DMS114 treated with DMSO at 0.1 percent for 48 hours (cell line): ENCODE measurements at regions not wholly inside any gene's neighbourhood (a gene's known extent, or its start where the extent isn't known, plus 50 kb on each side); places are given as distances from the start of the nearest gene placed in this dataset.
"Not testable (repeated sequence)": the region's sequence is repeated elsewhere in the genome, so short reads cannot be mapped to it uniquely, and the experiment has no call there.

Source experiments
- DNase-seq: peaks from one replicate; lab custom pipeline; 2025; ENCODE audit not compliant: unreplicated experiment; lab: John Stamatoyannopoulos, UW

DNA sequence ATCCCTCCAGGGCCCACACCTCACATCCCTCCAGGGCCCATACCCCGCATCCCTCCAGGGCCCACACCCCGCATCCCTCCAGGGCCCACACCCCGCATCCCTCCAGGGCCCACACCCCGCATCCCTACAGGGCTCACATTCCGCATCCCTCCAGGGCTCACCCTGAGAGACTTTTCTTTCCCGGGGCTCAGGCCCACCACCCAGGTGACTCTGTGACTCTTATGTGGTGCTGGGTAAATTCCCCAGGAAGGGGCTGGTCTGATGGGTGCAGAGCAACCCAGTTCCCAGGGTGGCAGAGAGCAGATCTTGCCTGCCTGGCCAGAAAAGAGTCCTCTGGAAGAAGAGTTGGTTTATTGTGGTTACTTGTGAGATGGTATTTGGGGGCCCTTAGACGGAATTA is 290.7 kb downstream of the TCERG1L start:
- no peak for DNase-seq

DNA sequence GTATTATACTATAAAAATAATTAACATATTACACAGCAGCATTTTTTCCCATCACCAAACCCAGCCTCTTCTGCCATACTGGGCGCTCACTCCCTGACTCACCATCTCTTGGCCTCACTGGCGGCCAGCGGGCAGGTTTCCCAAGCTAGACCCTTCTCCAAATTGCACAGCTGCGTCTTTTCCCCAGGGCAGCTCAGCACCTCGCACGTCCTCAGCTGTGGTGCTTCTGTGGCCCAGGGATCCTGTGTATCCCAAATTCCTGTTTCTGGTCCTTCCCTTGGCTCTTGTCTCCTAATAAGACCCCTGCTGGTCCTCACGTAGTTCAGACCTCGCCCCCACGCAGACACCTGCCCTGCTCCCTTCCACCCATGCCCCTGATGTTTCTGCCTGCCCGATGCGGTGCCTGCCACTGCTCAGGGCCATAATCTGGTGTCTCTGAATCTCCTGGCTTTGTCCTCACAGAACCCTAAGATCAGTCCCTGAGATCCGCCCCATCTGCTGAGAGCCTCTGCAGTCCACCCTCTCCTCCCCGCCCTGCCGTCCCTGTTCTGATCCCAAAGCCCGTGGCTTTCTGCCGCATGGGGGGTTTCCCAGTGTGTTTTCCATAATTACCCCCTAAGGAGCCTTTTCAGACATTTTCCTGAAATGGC is 290.1 kb downstream of the TCERG1L start:
- DNase-seq = no peak

DNA sequence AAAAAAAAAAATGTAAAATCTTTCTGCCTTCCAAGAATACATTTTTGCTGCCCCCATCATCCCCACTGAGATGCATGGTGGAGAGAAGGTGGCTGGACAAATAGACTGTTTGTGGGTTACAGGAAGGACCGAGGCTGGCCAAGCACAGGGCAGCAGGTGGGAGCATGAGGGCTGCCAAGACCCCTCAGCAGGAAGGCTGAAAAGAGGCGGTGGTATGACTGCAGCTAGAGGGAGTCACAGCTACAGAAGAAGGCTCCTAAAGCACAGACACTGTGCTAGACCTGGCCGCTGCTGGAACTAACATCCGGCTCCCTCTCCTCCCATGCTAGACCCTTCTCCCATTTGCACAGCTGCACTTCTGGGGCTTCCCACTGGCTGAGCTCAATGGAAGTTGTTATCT is 289.6 kb downstream of the TCERG1L start:
- DNase-seq = no peak

DNA sequence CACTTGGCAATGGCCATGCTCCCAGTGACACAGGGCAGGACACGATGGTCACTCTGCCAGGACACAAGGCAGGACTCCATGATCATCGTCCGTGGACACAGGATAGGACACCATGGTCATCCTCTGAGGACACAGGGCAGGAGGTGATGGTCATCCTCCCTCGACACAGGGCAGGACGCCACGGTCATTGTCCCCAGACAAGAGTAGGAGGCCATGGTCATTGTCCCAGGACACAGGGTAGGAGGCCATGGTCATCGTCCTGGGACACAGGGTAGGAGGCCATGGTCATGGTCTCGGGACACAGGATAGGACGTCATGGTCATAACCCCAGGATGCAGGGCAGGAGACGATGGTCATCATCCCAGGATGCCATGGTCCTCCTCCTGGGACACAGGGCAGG is 289.2 kb downstream of the TCERG1L start:
- DNase-seq = no peak

DNA sequence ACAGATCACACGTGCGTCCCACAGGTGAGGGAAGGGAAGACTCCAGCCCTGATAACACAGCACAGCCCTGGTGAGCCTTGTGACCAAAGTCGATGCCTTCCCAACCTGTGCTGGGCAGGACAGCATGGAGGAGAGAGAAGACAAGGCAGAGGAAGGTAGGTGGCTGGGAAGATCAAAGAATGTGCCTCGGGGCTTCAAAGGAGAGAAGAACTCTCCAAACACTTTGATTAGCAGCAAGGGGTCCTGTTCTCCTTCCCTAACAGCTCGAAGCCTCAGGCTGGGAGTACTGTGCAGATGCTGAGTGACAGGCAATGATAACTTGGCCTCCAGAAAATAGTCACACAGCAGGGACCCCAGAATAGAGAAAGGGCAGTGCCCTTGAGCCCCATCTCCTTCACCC is 288.5 kb downstream of the TCERG1L start:
- DNase-seq = no peak

DNA sequence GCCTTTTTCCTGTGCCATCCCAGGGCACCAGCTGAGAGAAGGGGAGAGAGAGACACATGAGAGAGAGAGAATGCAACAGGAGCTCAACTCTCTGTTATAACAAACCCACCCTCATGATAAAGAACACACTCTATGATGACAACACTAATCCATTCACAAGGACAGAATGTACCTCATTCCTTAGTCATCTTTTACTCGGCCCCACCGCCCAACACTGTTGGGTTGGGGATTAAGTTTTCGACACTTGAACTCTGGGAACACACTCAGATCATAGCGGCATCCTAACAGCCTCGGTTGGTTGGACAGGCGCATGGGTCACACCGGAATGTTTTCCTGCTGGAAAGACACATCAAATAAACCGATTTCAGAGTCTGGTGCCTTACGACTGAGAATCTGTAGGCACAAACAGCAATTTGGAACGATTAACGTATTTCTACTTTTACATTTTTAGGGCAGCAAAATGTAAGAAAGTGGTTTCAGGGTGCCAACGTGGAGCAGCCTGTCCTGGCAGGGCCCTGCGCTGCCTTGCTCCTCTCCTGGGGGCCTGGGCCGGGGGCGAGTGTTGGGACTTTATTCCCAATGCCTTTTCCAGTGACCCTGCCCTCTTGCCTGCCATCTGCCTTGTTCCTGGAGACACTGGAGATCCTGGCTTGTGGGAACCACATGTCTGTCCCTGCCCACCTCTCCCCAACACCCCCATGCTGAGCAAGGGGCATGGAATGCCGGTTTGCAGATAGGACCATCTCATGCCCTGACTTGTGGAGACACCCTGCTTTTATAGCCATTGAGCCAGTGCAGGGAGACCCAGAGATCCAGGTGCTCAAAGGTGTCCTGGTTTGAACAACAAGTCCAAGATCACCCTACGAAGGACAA is 287.0 kb downstream of the TCERG1L start:
- no peak for DNase-seq

DNA sequence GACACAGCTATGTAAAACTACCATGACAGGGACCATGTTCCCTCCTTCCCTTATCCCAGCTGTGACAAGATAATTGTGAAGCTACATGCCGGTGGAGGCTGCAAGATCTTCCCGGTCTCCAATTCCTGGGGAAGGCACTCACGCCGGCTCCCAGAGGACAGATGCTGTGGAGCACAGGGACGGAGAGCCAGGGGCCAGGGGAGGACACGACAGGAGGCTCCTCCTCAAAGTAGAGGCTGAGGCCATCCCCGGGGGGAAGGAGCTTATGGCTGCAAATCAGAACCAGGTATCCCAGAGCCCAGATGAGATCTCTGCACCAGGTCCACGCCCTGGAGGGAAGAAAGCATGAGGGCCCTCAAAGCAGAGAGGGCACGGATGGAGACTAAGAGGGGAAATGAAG is 286.2 kb downstream of the TCERG1L start:
- no peak for DNase-seq

DNA sequence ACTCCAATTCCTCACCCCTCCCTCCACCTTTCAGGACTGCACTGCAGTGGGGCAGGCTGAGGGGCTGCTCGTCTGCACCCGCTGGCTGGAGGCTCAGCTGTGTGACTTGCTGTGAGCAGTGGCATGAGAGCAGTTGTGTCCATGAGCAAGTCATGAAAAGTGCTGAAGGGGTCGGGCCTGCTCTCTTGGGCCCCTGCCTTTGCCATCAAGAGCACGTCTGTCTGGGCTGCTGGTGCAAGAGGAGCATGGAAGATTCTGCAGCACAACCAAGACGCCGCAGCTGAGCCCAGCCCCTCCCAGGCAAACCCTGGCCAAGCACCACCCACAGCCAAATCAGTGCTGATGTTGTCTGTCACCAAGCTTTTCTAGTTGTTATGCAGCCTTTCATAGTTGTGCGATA is 284.3 kb downstream of the TCERG1L start:
- no peak for DNase-seq

DNA sequence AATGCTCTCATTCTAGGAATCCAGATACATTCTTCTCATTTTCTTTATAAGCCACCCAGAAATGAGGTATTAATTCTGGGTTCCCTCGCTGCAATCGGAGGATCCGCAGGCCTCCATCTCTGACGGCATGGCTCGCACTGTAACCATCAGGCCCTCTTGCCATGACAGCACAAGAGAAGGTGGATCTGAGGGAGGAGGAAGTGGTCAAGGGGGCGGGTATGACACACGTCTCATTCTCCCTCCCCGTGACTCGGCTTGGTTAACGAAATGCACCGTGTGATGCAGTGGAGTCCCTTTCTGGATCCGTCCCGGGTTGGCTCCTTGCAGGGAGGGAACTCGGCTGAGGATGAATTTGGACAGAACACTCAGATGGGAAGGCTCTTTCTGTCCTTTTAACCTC is 280.2 kb downstream of the TCERG1L start:
- no peak for DNase-seq

DNA sequence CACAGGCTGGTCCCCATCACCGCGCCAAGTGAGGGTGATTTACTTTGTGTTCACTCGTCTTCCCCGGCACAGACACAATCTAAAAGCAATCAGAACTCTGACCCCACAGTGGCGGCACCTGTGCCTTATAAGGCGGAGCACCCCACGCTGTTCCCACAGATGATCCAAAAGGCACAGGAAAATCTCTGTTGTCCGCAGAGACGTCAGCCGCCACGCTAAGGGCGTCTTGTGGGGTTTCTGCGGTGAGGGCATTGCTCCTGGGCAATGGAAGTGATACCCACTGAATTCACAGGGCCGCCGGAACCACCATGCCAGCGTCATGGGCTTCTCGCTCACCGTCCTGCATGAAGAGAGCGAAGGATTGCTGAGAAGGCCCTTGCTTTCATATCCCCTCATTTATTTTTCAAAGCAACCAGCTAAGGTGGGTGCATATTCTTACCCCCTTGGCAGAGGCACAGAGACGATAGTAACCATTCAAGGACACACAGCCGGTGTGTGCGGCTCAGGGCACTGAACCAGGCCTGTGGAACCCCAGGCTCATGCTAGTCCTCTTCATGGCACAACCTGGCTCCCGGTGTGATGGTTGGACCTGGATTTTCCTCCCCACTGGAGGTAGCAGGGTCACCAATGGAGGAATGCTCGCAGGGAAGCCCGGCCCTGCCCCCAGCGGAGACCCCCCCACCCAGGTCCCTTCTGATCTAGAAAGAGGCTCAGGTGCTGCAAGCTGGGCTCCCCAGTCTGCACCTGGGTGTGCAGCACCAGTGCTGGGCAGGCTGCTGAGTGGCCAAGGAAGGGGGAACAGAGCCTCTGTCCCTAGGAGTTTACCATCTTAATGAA is 279.0 kb downstream of the TCERG1L start:
- DNase-seq = no peak

DNA sequence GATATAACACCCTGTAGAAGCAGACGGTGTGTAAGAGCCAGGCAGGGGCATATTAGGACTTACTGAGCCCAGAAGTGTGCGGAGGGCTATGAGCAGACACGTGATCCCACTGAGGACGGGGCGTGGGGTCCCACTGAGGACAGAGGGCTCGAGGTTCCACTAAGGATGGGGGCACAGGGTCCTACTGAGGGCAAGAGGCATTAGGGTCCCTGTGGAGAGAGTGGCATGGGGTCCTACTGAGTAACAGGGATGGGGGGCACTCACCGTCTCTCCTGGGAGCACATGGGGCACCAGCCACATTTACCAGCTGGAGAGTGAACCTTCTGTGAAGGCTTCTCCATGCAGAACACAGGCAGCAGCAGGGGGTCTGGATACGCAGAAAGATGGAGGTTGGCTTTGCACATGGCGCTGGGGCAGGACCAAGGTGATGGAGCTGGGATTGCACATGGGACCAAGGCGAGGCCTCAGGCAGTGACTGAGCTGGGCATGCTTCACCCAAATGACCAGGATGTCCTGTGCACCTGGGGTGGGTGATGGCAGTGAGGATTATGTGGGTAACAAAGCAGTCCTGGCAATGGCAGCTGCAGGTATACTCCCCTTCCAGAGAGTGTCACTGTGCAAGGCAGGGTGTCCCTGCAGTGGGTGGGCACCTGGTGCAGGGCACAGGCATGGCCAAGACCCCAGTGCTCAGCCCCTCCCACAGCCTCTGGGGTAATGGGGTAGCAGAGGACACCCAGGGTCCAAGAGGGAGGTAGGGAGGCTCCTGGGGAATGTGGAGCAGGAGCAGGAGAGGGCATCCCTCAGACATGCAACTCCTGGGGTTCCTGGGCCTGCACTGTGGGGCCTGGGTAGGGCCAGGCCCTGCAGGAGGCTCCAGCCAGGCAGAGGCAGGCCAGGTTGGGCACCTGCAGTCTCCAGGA is 278.1 kb downstream of the TCERG1L start:
- DNase-seq = no peak

DNA sequence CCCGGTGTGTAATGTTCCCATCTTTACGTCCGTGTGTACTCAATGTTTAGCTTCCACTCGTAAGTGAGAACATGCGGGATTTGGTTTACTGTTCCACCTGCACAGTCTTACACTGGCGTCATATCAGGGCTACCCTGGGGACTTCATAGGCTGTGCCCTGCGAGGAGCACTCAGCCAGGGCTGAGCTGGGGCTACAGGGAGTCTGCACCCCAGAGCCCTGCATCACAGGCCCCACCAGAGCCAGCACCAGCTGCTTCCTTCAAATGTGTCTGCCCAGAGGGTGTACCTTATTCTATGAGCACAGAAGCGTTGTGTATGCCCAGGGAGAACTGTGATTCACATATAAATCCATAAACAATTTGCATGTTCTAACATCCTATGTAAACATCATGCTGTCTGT is 277.1 kb downstream of the TCERG1L start:
- DNase-seq = no peak

DNA sequence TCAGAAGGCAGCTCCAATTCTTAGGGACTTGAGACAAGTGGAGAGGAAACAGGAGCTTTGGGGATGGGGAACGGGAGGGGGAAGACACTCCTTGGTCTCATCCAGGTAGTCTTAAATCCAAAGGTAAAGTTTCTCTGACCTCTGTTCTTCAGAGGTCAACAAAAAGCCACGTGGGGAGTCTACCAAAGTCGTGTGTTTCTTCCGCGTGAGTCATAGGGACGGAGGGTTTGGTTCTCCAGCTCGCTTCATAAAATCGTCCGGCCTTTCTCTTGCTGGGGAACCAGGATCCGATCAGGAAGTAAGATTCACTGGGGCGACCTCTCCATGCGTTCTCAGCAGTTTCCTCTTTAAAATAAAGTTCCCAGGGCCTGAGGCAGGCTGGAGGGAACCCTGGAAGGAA is 275.7 kb downstream of the TCERG1L start:
- DNase-seq = no peak

DNA sequence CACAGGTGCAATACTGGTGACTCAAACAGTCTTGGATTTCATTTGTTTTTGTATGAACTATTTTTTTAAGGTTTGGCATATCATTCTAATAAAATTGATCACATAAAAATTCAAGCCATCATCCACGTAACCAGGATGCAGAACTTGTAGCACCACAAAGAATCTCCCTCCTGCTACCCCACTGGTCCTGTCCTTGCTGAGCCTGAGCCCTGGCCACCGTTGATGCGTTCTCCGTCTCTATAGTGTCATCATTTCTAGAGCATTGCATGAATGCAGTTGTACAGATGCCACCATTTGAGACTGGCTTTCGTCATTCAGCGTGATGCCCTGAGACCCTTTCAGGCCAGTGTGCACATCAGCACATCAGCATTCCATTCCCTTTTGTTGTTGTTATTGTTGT is 273.5 kb downstream of the TCERG1L start:
- no peak for DNase-seq

DNA sequence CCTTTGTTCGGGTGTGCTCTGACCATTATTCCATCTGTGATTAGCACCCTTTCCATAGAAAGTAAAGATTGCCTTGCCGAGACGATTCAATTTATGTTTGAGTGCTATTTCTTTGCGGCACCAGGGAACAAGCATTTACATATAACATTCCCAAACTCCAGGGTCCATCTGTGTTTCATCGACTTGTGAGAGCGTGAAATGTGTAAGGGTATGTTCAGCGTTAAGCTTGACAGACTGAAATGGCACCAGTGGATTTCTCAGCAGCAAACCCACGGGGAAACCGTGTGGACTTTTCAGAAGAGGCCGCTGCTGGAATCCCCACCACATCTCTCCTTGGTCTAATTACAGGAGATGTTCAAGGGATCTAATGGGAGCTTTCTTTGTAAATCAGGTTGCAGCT is 270.5 kb downstream of the TCERG1L start:
- no peak for DNase-seq

DNA sequence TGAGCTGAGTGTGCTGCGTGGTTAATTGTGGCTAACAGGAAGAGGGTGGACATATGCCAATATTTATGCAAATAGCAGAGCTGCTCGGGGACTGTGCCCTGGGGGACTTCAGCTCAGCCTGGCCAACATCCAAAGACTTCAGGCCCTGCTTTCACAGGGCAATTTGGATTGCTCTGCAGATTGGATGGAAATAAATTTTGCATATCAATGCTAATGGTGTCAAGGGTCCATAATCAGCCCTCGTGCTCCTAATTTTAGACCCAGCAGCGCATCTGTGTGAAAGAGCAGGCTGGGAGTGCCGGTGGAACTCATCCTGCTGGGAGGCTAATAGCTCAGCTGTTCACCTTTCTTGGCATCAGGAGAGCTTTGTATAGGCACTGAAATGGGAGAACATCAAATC is 270.1 kb downstream of the TCERG1L start:
- DNase-seq = no peak

DNA sequence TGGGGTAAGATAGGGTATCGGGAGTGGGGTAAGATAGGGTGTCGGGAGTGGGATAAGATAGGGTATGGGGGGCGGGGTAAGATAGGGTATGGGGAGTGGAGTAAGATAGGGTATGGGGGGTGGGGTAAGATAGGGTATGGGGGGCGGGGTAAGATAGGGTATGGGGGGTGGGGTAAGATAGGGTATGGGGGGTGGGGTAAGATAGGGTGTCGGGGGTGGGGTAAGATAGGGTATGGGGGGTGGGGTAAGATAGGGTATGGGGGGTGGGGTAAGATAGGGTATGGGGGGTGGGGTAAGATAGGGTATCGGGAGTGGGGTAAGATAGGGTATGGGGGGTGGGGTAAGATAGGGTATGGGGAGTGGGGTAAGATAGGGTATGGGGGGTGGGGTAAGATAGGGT is 269.5 kb downstream of the TCERG1L start:
- DNase-seq = not testable (repeated sequence)
